ENCODE measurements at regions not wholly inside any gene's neighbourhood (a gene's known extent, or its start where the extent isn't known, plus 50 kb on each side); places are given as distances from the start of the nearest gene placed in this dataset.

DNA sequence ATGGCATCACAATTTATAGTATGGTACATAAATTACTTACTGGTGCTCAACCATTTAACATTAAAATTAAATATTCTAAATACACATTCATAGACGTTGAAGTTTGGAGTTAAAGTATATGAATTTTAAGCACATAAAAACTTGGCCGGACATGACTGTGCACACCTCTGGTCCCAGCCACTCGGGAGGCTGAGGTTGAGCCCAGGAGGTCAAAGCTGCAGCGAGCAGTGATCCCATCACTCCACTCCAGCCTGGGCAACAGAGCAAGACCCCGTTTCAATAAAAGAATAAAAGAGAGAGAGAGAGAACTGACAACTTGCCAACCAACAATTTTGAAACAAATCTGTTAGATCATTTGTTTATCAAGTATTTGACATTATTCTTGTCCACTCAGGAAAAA, 943.3 kb upstream of the KCND2 start:
- TF ChIP-seq, protein P1, sequence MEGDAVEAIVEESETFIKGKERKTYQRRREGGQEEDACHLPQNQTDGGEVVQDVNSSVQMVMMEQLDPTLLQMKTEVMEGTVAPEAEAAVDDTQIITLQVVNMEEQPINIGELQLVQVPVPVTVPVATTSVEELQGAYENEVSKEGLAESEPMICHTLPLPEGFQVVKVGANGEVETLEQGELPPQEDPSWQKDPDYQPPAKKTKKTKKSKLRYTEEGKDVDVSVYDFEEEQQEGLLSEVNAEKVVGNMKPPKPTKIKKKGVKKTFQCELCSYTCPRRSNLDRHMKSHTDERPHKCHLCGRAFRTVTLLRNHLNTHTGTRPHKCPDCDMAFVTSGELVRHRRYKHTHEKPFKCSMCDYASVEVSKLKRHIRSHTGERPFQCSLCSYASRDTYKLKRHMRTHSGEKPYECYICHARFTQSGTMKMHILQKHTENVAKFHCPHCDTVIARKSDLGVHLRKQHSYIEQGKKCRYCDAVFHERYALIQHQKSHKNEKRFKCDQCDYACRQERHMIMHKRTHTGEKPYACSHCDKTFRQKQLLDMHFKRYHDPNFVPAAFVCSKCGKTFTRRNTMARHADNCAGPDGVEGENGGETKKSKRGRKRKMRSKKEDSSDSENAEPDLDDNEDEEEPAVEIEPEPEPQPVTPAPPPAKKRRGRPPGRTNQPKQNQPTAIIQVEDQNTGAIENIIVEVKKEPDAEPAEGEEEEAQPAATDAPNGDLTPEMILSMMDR (IDR thresholded peaks at IDR 0.05) = no peak
- no peak for TF ChIP-seq POLR2A (IDR thresholded peaks at IDR 0.05)

Data from heart left ventricle (tissue), 13 donors.